ENCODE measurements at regions not wholly inside any gene's neighbourhood (a gene's known extent, or its start where the extent isn't known, plus 50 kb on each side); places are given as distances from the start of the nearest gene placed in this dataset.

GRCh38 chr11:91243051-91243450, 981.6 kb upstream of the FAT3 start:
- no peak for ATAC-seq
- TF ChIP-seq CTCF (IDR thresholded peaks at IDR 0.05), result no peak
- intact Hi-C loops (cut with DNase I), result loop anchor here in 1 of 2 donors (10.0 kb wide), 1 partner anchor 988 kb away; no protein-coding TSS in a partner anchor

GRCh38 chr11:91241226-91241625, 983.4 kb upstream of the FAT3 start:
- Histone ChIP-seq H3K36me3 (ENCODE audit: insufficient read depth in 1 of 2, low read depth in 1 of 2) (no peaks in the 10 kb centered on the region), H3K9me3 (no peaks in the 10 kb centered on the region), H3K27ac (no peak overlapping the region), H3K4me1 (no peaks in the 10 kb centered on the region), H3K27me3 (ENCODE audit: insufficient read depth in 3 of 3, low read length in 2 of 3) (no peaks in the 10 kb centered on the region), H3K4me3 (no peak overlapping the region)
- DNase-seq (no peak), ATAC-seq (no peak)
- TF ChIP-seq CTCF (IDR thresholded peaks at IDR 0.05), result no peak
- 56 to 69% (median 68%) methylated on average over 3 of the region's 3 CpGs for WGBS, 3 donors
- intact Hi-C loops (cut with DNase I), result loop anchor here in 1 of 2 donors (10.0 kb wide), 1 partner anchor 986 kb away; no protein-coding TSS in a partner anchor

More at GRCh38 chr11:91243051-91243450, 981.6 kb upstream of the FAT3 start:
- Histone ChIP-seq H3K4me3 (no peak overlapping the region), H3K36me3 (ENCODE audit: insufficient read depth in 1 of 2, low read depth in 1 of 2) (no peaks in the 10 kb centered on the region), H3K9me3 (no peaks in the 10 kb centered on the region), H3K4me1 (no peaks in the 10 kb centered on the region), H3K27me3 (ENCODE audit: insufficient read depth in 3 of 3, low read length in 2 of 3) (no peaks in the 10 kb centered on the region), H3K27ac (no peak overlapping the region)
- WGBS, 3 donors, result 88 to 89% (median 88%) methylated on average over 3 of the region's 3 CpGs
- no peak for DNase-seq

GRCh38 chr11:91239359-91239758, 985.3 kb upstream of the FAT3 start:
- Histone ChIP-seq H3K4me3 (no peak overlapping the region), H3K9me3 (no peaks in the 10 kb centered on the region), H3K36me3 (ENCODE audit: insufficient read depth in 1 of 2, low read depth in 1 of 2) (no peaks in the 10 kb centered on the region), H3K4me1 (no peaks in the 10 kb centered on the region), H3K27ac (no peak overlapping the region), H3K27me3 (ENCODE audit: insufficient read depth in 3 of 3, low read length in 2 of 3) (no peaks in the 10 kb centered on the region)
- WGBS, 3 donors, result 67 to 76% (median 74%) methylated on average over 2 of the region's 2 CpGs
- ATAC-seq (no peak), DNase-seq (no peak)
- no peak for TF ChIP-seq CTCF (IDR thresholded peaks at IDR 0.05)
- intact Hi-C loops (cut with DNase I), result no loop called here

- H3K27me3 ChIP-seq (ENCODE audit: insufficient read depth in 3 of 3, low read length in 2 of 3), result no peaks in the 10 kb centered on the region
- no peak overlapping the region for H3K27ac ChIP-seq
- ATAC-seq (no peak), DNase-seq (no peak)
- intact Hi-C loops (cut with DNase I), result no loop called here
- no peaks in the 10 kb centered on the region for H3K4me1 ChIP-seq
- no peaks in the 10 kb centered on the region for H3K36me3 ChIP-seq (ENCODE audit: insufficient read depth in 1 of 2, low read depth in 1 of 2)
- no peaks in the 10 kb centered on the region for H3K9me3 ChIP-seq
- TF ChIP-seq CTCF (IDR thresholded peaks at IDR 0.05), result no peak
- WGBS, 3 donors, result 17 to 24% (median 20%) methylated on average over 4 of the region's 4 CpGs
- no peak overlapping the region for H3K4me3 ChIP-seq
These were observed 993.4 kb upstream of the FAT3 start for GRCh38 chr11:91231226-91231625.

GRCh38 chr11:91230647-91231046, 994.0 kb upstream of the FAT3 start:
- no peaks in the 10 kb centered on the region for H3K4me1 ChIP-seq
- H3K27me3 ChIP-seq (ENCODE audit: insufficient read depth in 3 of 3, low read length in 2 of 3), result no peaks in the 10 kb centered on the region
- H3K36me3 ChIP-seq (ENCODE audit: insufficient read depth in 1 of 2, low read depth in 1 of 2), result no peaks in the 10 kb centered on the region
- H3K27ac ChIP-seq, result no peak overlapping the region
- intact Hi-C loops (cut with DNase I), result no loop called here
- no peak overlapping the region for H3K4me3 ChIP-seq
- TF ChIP-seq CTCF (IDR thresholded peaks at IDR 0.05), result no peak
- DNase-seq, result no peak
- ATAC-seq, result no peak
- no peaks in the 10 kb centered on the region for H3K9me3 ChIP-seq

Measured in psoas muscle (tissue), 7 donors.